ENCODE measurements at regions not wholly inside any gene's neighbourhood (a gene's known extent, or its start where the extent isn't known, plus 50 kb on each side); places are given as distances from the start of the nearest gene placed in this dataset.
"Not testable (repeated sequence)": the region's sequence is repeated elsewhere in the genome, so short reads cannot be mapped to it uniquely, and the experiment has no call there.

DNA sequence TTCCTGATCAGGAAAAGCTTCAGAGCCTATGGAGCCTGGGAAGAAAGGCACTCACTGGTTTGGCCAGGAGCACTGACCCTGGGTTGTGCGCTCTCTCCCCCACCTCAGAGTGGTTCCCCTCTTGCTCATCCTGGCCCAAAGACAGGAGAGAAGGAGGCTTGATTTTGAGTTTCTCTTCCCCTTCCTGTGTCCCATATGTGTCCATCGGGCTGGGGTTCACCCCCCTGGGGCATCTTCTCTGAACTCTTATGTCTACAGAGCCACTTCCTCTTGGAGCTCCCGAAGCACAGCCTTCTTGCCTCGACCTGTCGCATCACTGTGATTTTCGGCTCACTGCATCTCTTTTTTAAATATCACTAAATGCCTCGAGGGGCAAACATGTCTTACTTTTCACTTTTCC, 692.3 kb downstream of the RNF144A start:
- DNase-seq: no peak

DNA sequence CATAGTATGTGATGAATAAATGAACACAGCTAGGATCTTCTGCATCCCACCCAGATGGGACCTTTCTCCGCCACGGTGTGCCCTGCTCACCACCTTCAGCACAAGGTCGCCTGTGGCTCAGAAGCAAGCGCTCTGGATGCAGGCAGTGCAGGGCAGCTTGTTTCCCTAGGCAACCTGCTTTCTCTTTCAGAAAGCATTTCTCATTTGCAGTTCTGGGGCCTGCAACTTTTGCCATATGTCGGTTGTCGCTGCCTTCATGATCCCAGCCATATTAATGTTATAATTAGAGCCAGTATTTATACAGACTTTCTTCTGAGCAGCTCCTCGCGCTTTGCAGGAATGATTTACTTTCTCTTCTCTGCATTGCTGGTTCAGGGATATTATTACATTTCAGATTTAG, 692.8 kb downstream of the RNF144A start:
- no peak for DNase-seq

DNA sequence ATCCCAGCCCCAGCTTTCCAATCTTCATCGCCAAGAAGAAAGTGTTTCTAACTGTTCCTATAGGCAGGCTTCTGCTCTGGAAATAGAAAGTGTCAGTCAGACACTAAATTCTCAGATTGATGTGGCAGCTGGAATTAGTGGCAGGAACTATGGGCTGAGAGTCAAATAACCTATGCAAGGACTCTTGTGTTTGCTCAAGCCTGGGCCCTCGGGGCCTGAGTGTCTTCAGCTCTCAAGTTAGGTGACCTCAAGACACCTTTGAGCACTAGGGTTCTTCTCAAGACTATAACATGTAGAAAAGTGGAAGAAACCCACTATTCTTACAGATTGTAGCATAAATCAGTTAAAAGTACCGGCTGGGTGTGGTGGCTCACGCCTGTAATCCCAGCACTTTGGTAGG, 694.5 kb downstream of the RNF144A start:
- DNase-seq: no peak

DNA sequence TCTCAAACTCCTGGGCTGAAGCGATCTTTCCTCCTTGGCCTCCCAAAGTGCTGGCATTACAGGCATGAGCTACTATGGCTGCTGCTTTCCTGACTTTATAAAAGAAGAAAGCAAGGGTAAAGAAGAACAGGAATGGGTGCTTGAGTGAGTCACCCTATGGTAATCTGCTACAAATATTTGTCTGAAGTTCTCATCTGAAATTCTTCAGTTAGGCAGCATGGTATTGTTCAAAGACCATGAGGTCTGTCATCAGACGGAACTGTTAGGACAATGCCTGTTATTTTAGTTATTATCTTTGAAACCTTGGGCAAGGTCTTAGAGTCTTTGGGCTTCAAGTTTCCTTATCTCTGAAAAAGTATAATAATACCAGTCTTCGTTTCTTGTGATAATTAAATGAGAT, 695.8 kb downstream of the RNF144A start:
- no peak for DNase-seq

DNA sequence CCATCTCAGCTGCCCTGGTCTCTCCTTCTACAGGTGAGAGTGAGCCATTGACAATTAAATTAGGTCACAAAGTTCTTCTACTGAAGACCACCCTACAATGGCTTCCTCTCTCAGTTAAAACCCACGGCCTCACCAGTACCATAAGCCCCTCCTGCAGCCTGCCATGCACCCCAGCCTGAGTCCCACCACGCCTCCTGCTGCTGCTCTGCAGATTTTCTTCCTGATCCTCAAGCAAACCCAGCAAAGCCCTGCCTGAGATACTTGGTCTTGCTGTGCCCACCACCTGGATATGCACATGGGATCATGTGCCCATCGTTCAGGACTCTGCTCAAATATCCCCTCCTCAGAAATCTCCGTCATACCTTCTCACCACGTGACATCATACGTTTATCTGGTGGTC, 696.6 kb downstream of the RNF144A start:
- no peak for DNase-seq

DNA sequence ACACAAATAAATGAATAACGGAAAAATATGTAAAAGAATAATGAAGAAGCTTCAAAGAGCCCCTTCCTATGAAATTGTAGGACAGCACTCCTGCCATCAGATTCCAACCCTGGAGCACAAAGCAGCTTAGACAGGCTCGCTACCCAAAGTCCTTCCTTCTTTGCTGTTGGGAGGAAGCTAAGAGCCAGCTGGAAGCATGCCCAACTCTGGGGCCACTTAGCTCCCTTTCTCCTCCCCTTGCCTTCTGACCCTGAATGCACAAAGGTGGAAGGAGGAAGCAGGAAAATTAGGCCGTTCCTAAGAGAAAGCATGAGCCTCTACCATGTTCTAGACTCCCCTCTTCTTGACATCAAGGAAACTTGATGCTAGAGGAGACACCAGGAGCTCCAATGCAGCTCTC, 700.8 kb downstream of the RNF144A start:
- DNase-seq: no peak

DNA sequence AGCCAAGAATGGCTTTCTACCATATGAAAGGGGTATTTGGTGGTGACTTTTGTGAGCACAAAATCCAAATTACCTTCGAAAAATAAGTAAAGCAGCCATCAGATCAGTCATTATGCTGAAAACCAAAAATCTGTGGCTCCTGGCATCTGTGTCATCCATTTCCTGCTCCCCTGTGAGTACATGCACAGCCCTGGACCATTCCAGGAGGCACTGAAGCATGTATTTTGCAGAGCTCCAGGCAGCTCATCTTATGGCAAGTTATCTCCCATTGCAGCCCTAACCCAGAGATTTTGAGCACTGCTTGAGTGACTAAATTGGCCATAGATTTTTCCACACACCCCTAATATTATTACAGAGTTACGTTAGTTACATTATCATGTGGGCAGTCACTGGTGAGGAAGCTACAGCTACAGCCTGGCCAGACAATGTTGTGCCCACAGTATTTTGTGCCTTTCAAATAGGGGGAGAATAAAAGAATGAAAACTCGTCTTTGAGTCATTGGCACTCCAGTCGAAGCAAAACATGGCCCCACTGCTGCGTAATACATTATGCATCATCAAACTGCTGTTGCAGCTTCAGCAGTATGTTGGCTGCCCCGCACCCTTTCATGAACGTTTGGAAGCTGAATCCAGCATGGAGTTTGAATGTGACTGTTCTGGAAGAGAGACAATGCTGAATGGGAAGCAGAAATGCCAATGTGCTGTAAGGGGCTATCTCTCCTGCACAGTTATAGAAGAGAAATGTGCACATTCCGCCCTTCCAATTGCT, 702.2 kb downstream of the RNF144A start:
- no peak for DNase-seq

DNA sequence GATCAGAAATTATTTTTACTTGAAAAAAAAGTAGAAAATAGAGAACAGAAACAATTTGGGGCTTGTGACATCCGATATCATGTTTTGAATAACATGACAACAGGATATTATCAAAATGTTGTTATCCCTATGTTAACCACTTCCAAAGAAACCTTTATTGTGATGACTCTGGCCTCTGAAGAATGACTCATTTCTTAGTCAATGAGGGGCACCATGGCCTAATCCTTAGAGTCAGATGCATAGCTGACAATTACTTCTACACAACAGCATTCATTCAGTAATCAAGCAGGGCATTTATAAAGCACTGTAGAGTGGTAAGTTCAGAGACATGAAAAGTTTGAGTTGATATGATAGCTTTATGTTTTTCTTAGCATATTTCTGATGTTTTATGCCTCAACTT, 703.0 kb downstream of the RNF144A start:
- DNase-seq: no peak

DNA sequence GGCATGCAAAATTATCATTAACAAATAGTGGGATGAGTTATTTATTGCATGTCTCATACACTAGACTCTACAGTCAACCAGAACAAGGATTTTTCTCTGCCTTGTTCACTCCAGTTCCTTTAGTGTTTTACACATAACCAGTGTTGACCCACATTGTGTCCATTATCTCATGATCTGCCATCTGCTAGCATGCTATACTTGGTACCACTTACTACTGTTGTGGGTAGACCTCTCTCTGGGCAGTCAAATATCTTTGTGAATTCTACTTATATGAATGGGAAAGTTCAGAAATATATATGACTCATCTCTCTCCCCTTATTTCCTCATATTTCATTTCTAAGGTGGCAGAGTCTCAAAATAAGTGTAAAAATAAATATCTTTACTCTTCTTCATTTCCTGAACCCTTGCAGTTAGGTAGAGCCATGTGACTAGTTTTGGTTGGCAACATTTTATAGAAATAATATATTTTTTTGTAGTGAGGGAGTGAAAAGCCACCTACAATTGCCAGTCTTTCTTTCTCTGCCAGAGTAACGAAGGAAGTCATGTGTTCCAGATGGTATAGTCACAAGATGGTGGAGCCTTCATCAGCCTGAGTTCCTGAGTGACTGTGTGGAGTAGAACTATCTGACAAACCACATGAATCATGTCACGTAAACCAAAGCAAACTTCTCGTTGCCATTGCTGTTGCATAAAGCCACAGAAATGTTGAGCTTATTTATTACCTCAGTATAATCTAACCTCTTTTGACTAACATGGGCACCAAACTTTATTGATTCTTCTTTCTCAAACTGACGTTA, 704.0 kb downstream of the RNF144A start:
- no peak for DNase-seq

DNA sequence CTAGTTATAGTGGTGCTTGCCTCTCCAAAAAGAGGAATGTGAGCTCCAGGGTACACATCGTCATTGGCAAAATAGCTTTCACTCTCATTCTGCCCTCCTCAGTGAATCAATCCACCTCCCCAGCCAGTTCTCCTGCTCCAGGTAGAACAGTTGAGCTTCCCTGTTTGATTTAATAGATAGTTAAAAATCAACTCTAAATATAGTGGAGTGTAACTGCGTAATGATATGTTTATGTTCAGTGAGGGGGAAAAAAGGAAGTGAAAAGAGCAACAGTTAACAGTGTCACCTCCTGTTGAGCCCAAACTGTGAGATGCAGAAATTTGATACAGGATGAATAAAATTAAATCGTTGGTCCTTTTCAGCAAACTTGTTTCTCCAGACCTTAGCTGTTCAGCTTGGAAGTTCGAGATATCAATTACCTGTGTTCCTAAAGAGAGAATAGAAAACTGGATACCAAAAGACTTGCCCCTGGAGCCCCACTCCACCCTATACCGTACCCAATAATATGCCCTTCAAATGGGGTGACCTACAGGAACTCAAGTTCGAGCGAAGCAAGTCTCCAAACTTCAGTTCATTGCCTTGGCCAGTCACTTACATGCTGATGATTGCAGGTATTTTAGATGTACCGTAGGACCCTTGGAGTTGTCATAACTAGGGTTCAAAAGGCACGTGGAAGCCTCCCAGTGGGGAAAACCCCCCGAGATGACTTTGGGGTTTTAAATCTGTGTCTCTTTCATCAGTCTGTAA, 708.4 kb downstream of the RNF144A start:
- DNase-seq: no peak

DNA sequence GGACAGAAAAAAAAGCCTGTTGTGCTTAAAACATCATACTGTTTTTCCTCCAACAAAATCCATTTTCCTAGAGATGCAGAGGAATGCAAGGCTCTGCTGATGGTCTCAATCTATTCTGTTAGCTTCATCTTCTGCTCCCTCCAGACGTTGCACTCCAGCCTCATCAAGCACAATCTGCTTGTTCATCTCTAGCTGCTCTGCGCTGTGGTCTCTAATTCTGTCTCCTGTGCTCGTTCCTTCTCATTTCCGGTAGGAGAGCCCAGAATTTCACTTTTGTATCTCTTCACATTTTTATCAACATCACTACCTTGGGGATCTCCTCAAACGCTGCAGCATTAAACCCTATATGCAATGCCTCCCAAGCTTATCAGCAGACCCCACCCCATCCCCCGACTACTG, 708.9 kb downstream of the RNF144A start:
- no peak for DNase-seq

DNA sequence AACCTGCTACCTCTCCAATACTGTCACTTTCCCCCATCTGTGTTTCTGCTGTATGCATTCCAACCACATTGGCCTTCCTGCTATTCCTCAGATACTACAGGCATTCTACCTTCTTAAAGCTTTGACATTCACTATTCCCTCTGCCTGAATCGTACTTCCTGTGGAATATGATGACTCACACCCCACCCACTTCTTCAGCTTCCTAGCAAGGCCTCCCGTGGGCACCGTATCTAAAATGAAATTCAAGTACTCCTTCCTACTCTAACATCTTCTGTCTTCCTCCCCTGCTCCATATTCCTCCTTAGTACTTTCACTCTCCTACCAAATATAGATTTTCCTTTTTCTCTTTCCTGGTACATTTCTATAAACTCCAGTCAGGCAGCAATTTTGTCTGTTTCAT, 710.4 kb downstream of the RNF144A start:
- DNase-seq: no peak

DNA sequence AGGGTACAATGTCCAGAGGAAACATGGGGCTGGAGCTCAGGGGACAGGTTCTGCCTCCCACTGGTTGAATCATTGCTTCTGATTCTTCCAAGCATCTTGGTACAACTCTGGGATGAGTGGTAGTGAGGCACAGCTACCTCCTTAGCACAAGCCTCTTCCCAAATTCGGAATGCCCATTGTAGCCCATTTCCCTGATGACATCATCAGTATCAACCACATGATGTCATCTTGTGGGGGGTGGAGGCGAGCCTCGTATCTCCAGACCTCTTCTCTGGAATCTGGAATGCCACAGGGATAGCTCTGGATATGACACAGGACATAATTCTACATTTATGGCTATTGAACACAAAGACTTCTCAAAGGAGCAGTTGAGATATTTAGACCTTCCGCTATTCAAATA, 715.2 kb downstream of the RNF144A start:
- no peak for DNase-seq

DNA sequence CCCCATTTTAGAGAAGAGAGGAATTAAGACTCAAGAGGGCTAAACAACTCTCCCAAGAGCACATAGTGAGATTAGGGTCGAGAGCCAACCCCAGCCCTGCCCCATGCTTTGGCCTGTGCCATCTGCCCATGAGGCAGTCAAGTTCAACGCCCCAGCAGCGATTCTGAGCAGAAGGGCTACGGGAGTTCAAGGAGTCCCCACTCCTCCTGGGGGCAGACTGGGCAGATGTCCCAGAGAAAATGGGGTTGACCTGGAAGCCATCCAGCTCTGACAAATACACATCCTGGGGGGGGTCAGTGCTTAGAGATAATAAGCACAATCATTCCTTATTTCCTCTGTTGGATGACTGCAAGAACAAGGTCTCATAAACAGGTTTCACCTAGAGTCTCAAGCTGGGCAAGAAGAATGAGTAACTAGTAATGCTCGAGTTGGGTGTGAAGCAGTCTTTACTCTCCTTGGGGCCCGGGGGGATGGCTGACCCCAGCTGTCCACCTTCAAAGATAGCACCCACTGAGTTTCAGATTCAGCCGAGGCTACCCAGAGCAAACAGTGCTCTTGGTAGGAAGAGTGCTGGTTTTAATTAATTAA, 716.4 kb downstream of the RNF144A start:
- no peak for DNase-seq

DNA sequence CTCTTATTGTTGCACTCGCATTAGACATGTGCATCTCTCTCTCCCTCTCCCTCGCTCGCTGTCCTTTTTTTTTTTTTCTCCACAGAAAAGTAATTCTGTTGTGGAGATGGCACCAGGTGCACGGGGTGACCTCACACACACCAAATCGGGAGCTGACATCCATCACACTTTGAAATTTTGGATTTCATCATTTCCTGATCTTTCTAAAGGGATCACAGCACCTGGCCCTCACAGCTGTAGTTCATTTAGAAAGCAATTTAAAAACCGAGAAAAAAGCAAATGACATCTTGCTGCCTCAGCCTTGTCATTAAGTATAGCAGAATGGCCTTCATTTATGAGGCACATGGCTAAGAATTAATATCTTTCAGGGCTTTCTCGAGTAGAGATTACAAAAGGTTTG, 717.2 kb downstream of the RNF144A start:
- no peak for DNase-seq

DNA sequence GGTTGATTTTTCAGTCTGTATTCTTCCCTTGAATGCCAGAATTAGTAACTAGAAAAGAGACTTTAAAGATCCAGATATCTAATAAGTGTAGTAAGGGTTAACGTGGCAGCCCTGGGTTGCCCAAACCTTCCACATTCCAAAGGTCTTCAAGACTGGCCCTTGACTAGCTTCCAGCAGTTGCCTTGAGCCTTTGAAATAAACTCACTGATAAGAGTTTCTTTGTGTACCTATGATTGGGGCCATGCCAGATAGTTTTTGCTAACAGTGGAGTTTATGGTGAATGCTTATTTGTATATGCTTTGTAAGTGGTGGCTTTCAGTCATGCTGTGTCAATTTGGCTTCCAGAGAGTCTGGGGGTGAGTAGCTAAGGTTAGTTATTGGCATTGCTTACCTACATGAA, 722.3 kb downstream of the RNF144A start:
- DNase-seq: no peak

DNA sequence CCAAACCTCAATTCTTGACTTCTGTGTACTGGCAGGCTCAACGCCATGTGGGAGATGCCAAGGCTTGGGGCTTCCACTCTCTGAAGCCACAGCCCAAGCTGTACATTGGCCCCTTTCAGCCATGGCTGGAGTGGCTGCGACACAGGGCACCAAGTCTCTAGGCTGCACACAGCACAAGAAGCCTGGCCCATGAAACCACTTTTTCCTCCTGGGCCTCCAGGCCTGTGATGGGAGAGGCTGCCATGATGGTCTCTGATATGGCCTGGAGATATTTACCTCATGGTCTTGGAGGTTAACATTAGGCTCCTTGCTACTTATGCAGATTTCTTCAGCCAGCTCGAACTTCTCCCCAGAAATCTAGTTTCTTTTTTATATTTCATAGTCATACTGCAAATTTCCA, 724.1 kb downstream of the RNF144A start:
- DNase-seq: not testable (repeated sequence)

DNA sequence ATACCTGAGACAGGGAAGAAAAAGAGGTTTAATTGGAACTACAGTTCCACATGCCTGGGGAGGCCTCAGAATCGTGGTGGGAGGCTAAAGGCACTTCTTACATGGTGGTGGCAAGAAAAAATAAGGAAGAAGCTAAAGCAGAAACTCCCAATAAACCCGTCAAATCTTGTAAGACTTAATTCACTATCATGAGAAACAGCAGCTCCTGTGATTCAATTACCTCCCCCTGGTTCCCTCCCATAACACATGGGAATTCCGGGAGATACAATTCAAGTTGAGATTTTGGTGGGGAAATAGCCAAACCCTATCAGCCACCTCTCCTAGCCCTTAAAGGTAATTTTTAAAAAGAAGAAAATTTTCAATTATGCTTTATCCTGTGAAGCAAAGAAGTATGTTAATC, 728.8 kb downstream of the RNF144A start:
- DNase-seq: no peak

DNA sequence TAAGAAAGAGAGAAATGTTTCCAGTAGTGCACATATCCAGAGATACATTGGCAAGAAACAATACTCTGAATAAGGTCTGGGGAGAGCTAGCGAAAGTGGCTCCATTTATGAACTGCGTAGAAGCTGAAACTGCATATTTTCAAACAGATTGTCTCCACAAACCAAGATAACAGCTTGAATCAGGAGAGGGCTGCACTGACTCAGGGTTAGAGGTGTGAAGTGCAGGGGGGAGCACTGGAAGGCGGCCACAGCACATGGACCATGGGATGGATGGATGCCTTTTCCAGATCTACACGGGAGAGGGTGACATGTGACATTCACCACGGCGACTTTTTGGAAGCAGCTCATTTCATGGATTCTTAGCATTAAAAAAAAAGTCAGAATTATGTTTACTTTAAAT, 729.4 kb downstream of the RNF144A start:
- DNase-seq: no peak

DNA sequence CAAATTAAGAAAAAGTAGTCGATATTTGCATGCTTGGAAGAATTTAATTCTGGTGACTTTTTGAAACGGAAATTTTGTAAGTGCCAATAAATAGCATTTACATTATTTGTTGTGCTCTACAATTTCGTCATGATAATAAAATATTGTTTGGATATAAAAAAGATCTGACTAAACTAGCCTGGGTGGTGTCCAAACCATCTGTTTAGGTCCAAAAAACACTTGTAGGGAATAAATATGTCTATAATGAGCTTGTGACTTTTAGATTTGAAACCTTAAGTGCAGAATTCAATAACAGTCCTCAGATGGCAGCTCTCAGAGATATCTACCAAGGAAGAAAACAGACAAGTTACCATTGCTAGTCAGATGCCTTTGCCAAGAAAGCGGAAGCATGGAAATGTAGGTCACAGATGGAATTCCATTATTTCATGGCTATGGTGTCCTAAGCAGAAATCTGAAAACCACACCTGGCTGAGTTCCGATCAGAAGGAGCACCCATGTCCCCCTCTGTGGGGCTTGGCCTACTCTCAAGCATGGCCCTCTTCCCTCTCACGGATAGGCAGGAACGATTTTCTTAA, 731.1 kb downstream of the RNF144A start:
- no peak for DNase-seq

DNA sequence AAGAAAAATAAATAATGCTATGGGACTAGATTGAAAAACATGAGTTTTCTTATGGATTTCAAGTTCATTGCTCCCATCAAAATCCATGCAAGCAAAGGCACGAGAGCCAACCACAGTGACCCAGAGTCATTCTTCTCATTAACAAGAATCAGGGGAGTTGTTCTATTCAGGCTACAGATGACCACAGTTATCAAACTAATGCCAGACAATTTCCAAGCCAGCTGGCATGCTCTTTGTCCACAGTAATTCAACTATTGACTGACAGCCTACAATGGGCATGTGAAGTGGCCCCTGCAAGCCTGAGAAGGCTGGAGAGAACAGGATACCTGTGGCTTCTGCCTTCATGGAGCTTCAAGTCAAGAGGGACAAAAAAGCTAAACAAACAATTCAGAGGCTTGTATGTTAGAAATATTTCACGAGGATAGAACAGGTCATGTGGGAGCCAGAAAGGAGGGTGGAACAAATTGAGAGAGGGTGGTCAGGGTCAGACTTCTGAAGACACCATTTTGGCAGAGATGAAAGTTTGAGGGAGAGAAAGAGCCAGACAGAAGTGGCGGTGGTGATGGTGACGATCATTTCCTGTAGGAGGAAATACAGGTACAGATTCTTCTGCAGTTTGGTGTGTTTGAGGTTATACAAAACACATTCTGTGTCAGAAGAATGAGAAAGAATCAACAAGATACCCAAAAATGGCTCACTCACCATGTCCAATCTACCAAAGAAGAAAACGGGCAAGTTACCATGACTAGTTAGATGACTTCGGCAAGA, 732.4 kb downstream of the RNF144A start:
- DNase-seq: peak; percentile 12

DNA sequence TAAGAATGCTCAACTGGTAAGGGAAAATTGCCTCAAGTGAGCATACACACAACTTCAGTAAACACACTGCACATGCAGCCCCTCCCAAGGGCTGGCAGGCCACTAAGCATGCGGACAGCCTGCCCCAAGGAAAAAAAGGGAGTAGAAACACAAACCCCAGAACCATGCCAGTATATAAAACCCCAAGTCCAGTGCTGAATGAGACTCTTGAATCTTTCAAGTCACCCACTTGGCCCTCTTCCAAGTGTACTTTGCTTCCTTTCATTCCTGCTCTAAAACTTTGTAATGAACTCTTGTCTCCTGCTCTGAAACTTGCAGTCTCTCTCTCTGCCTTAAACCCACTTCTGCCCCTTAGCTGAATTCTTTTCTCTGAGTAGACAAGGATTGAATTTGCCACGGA, 736.4 kb downstream of the RNF144A start:
- no peak for DNase-seq

Measured in CD4-positive, alpha-beta T cell treated with Interferon gamma for 1 hour (primary cell).